GM19467 (cell line): ENCODE measurements at regions not wholly inside any gene's neighbourhood (a gene's known extent, or its start where the extent isn't known, plus 50 kb on each side); places are given as distances from the start of the nearest gene placed in this dataset.
"Not testable (repeated sequence)": the region's sequence is repeated elsewhere in the genome, so short reads cannot be mapped to it uniquely, and the experiment has no call there.

ENCODE experiments used
- ATAC-seq: cut with Tn5 transposase; IDR thresholded peaks from one replicate; pipeline ENCODE4 v1.9.1; 2021; ENCODE audit warnings: mild to moderate bottlenecking, moderate library complexity; ENCODE audit not compliant: unreplicated experiment

GRCh38 chr6:12348530-12349511 lies 58.7 kb downstream of the EDN1 start:
- no peak for ATAC-seq

- no peak for ATAC-seq
Measured at GRCh38 chr6:12350644-12351170, 60.5 kb downstream of the EDN1 start.

- no peak for ATAC-seq
Measured at GRCh38 chr6:12351672-12352071, 61.5 kb downstream of the EDN1 start.

GRCh38 chr6:12353731-12354130 lies 63.6 kb downstream of the EDN1 start:
- no peak for ATAC-seq

DNA sequence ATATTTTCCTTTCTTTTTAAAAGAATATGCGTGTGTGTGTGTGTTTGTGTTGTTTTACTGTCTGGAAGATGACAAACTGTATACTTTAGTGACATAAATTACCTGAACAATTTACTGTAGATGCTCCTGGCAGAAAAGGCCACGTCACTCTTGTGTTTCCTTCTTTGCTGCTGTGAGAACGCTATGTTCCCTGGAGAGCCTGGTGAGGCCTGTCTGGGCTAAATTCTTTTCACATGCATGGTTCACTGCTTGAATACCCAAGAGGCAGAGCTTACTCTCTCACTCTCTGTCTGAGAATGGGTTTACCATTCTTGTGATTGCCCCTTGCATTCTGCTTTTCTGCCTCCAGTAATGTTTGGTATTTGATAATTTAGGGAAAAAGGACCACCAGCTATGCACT lies 64.3 kb downstream of the EDN1 start:
- peak; percentile 37 for ATAC-seq

DNA sequence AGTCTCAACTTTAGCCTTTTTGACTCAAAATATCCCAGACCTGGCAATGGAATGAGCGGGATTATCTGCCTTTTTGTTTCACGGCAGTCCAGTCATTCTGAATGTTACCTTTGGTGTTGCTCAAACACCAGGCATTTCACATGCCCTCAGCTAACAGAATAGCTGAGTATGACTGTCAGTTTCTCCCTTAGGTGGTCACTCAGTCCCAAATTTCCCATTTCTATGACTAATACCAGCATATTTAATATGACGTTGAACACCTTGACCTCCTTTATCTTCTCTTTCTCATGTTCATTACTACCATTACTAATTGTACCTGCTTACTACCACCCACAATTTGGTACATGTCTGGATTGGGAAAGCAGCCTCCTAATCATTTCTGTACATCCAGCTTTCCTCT lies 65.2 kb downstream of the EDN1 start:
- no peak for ATAC-seq

GRCh38 chr6:12356431-12356830 lies 66.3 kb downstream of the EDN1 start:
- ATAC-seq = no peak

GRCh38 chr6:12356983-12357972 lies 67.1 kb downstream of the EDN1 start:
- ATAC-seq = peak; percentile 67

- no peak for ATAC-seq
Measured at GRCh38 chr6:12359036-12359435, 68.9 kb downstream of the EDN1 start.

DNA sequence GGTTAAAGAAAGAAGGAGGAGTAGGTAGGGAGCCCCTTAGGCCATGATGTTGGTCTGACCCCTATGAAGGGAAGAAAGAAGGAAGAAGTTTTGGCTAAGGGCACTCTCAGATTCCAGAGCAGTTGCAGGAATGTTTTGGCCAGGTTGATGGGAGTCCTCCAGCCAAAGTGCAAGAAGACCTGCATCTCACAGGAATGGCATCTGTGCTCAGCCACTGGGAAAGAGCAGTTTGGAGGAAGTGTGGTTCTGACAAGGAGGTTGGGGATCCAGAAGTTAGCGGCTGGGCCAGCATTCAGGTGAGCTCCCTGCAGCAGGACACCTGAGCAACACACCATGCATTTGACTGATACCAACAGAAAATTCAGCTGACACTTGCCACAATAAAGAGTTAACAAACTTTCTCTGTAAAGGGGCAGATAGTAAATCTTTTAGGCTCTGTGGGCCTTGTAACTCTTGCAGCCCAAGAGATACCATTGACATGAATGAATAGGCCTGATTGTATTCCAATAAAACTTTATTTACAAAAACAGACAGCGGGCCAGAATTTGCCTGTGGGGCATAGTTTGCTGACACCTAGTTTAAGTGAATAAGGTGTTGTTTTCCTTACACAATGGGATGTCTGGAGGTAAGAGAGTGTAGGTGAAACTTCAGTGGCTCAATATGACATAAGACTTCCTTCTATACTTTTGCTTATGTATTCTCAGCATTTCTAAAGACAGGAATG lies 71.0 kb downstream of the EDN1 start:
- no peak for ATAC-seq

- ATAC-seq = not testable (repeated sequence)
Measured at GRCh38 chr6:12363277-12363650, 73.1 kb downstream of the EDN1 start.

DNA sequence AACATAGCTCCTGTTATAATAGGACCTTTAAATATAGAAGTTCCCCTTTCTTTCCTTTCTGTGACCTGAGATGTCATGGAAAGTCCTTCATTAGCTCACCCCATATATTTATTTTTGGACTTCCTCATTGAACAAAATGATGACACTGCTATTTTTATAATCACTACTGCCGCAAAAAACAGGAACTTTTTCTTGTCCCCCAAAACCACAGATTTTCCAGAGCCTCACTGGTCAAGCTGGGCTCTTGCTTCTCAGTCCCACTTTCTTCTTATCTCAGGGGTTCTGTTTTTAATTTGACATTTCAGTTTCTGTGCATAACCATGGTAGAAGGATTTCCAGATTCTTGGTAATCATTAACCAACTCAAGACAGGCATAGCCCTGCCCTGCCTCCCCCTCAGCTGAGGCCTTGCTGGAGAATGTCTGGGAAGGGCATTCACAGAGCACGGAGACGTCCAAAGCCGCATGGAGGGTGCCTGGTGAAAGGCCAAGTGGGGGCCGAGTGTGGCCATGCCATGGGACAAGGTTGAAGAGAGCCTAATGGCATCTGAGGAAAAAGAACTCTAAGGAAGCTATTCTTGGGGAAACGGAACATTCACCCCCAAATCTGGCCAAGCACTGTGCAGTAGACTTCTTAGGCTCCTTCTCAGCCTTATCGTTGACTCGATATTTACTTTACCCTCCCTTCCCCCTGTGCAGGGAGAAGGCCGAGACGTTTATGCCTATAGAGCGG lies 73.7 kb downstream of the EDN1 start:
- ATAC-seq = peak; percentile 66

DNA sequence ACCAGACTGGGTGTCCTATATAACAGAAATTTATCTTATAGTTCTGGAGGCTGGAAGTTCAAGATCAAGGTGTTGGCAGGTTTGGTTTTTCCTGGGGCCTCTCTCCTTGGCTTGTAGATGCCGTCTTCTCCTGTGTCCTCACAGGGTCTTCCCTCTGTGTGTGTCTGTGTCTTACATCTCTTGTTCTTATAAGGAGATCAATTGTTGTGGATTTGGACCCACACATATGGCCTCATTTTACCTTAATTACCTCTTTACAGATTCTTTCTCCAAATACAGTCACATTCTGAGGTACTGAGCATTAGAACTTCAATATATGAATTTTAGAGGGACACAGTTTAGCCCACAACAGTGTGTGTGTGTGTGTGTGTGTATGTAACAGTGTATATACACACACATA lies 74.5 kb downstream of the EDN1 start:
- ATAC-seq = no peak

- no peak for ATAC-seq
Measured at GRCh38 chr6:12366731-12367130, 76.6 kb downstream of the EDN1 start.

DNA sequence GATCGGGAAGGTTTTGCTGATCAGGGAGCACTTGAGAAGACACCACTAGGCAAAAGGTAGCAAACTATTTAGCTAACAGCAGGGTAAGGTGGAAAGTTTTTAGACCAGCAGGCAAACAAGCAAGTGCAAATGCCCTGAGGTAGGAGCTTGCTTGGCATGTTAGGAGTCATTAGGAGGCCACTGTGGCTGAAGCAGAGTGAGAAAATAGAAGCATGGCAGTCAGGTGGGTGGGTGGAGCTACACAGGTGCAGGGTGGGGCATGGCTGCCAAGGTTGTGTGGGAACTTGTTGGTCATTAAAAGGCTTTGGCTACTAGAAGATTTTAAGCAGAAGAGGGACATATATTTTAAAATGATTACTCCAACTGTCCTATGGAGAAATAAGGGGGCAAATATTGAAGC lies 77.3 kb downstream of the EDN1 start:
- ATAC-seq = no peak

GRCh38 chr6:12369355-12369754 lies 79.2 kb downstream of the EDN1 start:
- no peak for ATAC-seq

DNA sequence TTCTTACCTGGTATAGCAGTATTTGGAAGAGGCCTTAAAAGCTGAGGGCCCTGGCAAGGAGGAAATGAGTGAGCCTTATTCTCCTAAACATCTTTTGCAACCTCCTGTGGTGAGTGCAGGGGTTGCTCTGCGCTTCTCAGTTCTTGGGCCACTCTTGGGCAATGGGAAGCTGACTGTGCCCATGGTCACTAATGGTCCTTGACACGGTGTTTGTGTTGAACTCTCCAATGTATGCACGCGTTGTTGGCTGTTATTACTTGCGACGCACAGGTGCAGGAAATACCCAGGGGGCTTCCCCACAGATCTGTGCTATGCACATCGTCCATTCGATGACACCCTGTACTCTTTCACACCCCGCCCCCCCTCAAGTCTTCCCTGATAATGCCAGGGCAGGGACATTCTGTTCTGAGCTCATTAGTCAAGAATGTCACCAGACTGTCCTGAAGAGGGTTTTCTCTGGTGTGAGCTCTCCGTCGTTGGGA lies 79.7 kb downstream of the EDN1 start:
- peak; percentile 53 for ATAC-seq

GRCh38 chr6:12371151-12371550 lies 81.0 kb downstream of the EDN1 start:
- peak; percentile 7 for ATAC-seq

GRCh38 chr6:12371641-12372146 lies 81.5 kb downstream of the EDN1 start:
- peak; percentile 42 for ATAC-seq

DNA sequence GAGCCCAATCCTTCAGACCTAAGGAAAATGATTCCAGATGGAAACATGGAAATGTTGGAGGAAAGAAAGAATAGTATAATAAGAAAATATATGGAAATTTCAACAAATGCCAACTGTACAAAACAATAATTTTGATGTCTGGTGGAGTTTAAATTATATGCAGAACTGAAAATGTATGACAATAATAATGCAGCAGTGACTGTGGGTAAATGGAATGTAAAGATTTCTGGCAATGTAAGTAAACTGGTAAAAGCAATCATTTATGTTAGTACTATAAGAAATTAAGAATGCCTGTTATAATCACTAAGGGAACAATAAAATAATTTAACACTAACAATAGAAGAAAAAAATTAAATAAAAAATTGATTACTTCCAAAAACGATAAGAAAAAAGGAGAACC lies 89.0 kb downstream of the EDN1 start:
- no peak for ATAC-seq
